IgD-negative memory B cell (primary cell): ENCODE measurements at regions not wholly inside any gene's neighbourhood (a gene's known extent, or its start where the extent isn't known, plus 50 kb on each side); places are given as distances from the start of the nearest gene placed in this dataset.
"Not testable (repeated sequence)": the region's sequence is repeated elsewhere in the genome, so short reads cannot be mapped to it uniquely, and the experiment has no call there.

Experiments
- H3K27ac Mint-ChIP-seq, 3 donors: one replicate each; pipeline ENCODE4 v1.8.0; 2020 to 2022; ENCODE audit warnings: mild to moderate bottlenecking in 3 of 3, mixed read lengths in 3 of 3, moderate library complexity in 1 of 3
- H3K27me3 Mint-ChIP-seq: one replicate; pipeline ENCODE4 v1.8.0; 2021; ENCODE audit warnings: mixed read lengths
- H3K36me3 Mint-ChIP-seq: one replicate; pipeline ENCODE4 v1.8.0; 2020; ENCODE audit warnings: mild to moderate bottlenecking, mixed read lengths
- H3K4me1 Mint-ChIP-seq, 3 donors: one replicate each; pipeline ENCODE4 v1.8.0; 2020 to 2022; ENCODE audit warnings: mixed read lengths in 3 of 3, mild to moderate bottlenecking in 1 of 3
- H3K4me3 Mint-ChIP-seq, 4 donors: one replicate each; pipeline ENCODE4 v1.8.0; 2020 to 2022; ENCODE audit warnings: mild to moderate bottlenecking in 4 of 4, mixed read lengths in 4 of 4, moderate library complexity in 3 of 4
- H3K9me3 Mint-ChIP-seq, 3 donors: one replicate each; pipeline ENCODE4 v1.8.0; 2020 to 2021; ENCODE audit warnings: mixed read lengths in 3 of 3, mild to moderate bottlenecking in 1 of 3

DNA sequence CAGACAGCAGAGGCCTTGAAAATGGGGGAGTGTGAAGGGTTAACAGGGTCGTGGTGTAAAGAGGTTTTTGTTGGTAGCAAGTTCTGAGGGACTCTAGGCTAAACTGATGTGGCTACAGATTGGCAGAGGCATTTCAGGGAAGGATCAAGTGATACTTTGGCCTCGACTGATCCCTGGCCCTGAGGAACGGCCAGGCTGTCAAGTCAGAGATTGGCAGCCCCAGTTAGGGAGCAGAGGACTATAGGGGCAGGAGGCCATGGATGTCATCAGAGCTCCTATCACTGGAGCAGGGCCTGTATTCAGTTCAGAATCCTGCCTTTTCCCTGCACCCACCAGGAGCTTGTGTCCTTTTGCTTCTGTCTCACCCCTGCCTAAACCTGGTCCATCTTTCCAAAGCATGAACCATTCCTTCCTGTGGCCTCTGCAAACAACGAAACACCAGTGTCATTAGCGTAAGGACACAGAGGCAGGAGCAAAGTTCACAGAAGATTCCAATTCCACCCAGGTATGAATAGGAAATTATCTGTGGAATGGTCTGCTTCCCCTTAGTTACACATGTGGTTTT, 613.1 kb downstream of the MID1IP1 start:
- peaks cover 20% of the 10 kb centered on the region for H3K27me3 Mint-ChIP-seq
- H3K9me3 Mint-ChIP-seq = no peaks in the 10 kb centered on the region

DNA sequence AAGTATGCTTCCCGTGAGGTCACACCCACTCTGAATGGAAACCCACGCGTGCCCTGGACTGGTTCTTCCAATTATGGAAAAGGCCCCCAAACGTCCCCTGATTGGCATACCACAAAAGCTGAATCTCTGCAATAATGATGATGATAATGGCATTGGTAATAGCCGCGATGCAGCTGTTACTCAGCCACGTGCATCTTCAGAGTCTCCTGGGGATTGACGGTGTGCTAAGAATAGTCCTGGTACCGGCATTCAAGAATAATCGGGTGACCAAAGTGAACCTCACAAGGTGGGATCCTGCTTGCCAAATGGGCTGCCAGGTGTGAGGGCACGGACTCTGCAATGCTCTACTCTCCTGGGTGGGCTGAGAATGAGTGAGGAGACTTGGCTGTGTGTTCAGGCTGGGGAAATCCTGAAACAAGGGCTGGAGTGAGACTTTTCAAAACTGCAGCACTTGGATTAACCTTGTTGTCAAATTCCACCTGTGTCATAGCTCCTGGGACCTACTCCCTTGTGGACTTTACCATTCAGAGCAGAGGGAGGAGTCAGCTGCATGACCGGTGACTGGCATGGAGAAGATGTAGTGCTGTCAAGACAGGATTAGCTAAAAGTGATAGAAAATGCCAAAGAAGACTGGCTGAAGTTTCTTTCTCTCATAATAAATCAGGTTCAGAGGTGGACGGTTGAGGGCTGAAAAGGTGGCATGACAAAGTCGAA, 615.4 kb downstream of the MID1IP1 start:
- H3K27me3 Mint-ChIP-seq = peaks cover 13% of the 10 kb centered on the region

More for the DNA sequence above, 613.1 kb downstream of the MID1IP1 start:
- no peaks in the 10 kb centered on the region for H3K36me3 Mint-ChIP-seq
- peaks cover 1 to 11% (median 9%) of the 10 kb centered on the region in 3 donors for H3K4me1 Mint-ChIP-seq
- H3K27ac Mint-ChIP-seq = peak overlapping the region in 1 of 3 donors; percentile 9
- H3K4me3 Mint-ChIP-seq = no peak overlapping the region

GRCh38 chrX:39418254-39418704, 617.0 kb downstream of the MID1IP1 start:
- Mint-ChIP-seq H3K27me3 (peaks cover 6% of the 10 kb centered on the region), H3K4me1 (peaks cover 1 to 11% (median 9%) of the 10 kb centered on the region in 3 donors), H3K9me3 (peaks cover 0 to 3% (median 0%) of the 10 kb centered on the region in 3 donors), H3K27ac (no peak overlapping the region), H3K4me3 (no peak overlapping the region), H3K36me3 (no peaks in the 10 kb centered on the region)

More for the DNA sequence above, 615.4 kb downstream of the MID1IP1 start:
- H3K9me3 Mint-ChIP-seq = no peaks in the 10 kb centered on the region
- no peaks in the 10 kb centered on the region for H3K36me3 Mint-ChIP-seq
- peak overlapping the region in 1 of 3 donors; percentile 24 for H3K27ac Mint-ChIP-seq
- peaks cover 1 to 11% (median 9%) of the 10 kb centered on the region in 3 donors for H3K4me1 Mint-ChIP-seq
- H3K4me3 Mint-ChIP-seq = peak overlapping the region in 3 of 4 donors; percentile 31 to 64 (median 61)

- Mint-ChIP-seq H3K4me1 (peaks cover 1 to 11% (median 9%) of the 10 kb centered on the region in 3 donors), H3K27ac (no peak overlapping the region), H3K9me3 (peaks cover 0 to 3% (median 0%) of the 10 kb centered on the region in 3 donors), H3K4me3 (no peak overlapping the region), H3K36me3 (no peaks in the 10 kb centered on the region), H3K27me3 (peaks cover 5% of the 10 kb centered on the region)
Observed at GRCh38 chrX:39418731-39419638, 617.7 kb downstream of the MID1IP1 start.

DNA sequence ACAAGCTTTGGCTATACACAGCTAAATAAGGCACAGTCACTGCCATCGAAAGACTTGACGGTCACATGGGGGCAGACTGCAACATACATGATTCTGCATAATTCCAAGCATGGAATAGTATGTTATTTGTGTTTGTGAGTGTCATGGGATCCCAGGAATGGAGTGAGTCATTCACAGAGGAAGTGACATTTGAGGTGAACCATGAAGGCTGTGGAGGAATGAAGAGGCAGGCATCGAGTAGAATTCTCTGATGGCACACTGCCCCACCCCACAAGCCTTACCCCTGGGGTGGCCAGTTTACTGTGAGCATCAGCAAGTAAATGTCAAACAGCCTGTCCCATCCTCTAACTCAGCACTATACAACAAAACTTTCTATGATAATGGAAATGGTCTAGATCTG, 619.7 kb downstream of the MID1IP1 start:
- Mint-ChIP-seq H3K4me1 (peaks cover 1 to 11% (median 9%) of the 10 kb centered on the region in 3 donors), H3K27ac (no peak overlapping the region), H3K9me3 (peaks cover 0 to 3% (median 0%) of the 10 kb centered on the region in 3 donors), H3K4me3 (no peak overlapping the region), H3K36me3 (no peaks in the 10 kb centered on the region), H3K27me3 (peaks cover 2% of the 10 kb centered on the region)

DNA sequence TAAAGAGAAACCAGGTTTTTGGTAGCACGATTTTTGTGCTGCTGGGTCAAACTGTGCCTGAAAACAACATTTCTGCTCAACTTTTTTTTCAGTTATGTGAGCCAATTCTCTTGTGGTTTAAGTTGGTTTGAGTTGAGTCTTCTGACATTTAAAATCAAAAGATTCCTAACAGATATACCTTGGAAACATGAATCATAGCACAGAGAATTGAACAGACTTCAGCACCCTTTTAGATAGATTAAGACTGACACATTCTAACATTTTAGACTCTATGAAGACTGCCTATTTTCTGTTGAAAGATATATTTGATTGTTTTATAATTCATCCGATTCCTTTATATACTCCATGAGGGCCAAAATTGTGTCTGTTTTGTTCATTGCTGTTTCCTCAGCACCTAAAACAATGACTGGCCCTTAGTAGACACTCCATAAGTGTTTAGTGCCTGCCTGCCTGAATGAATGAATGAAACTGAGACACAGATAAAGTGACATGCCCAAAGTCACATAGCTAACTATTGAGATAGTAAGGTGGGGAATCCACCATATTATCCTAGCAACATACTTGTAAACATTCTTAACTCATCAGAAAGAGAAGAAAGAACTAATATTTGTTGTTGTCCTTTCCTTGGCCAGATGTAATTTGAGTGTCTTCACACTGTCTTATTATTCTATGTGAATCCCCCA, 624.0 kb downstream of the MID1IP1 start:
- no peak overlapping the region for H3K27ac Mint-ChIP-seq
- H3K36me3 Mint-ChIP-seq = no peaks in the 10 kb centered on the region
- H3K27me3 Mint-ChIP-seq = peaks cover 1% of the 10 kb centered on the region
- H3K4me1 Mint-ChIP-seq = no peaks in the 10 kb centered on the region
- no peak overlapping the region for H3K4me3 Mint-ChIP-seq
- peaks cover 0 to 3% (median 0%) of the 10 kb centered on the region in 3 donors for H3K9me3 Mint-ChIP-seq

DNA sequence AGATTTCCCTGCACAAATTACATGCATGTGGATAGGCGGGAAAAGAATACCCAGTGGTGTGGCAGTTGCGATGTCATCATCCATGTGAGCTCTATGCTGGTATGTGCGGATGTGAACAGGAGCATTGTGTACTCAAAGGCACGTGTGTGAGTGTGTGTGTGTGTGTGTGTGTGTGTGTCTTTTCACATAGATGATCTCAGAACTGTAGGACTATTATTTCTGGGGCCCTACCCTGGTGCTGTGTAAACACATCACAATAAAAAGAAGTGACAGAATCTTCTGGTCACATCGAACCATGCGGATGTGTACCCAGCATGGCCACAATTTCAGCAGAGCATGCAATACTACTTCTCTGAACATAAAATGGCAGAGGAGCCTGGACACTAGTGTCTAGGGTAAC, 624.8 kb downstream of the MID1IP1 start:
- Mint-ChIP-seq H3K36me3 (no peaks in the 10 kb centered on the region), H3K9me3 (peaks cover 0 to 3% (median 0%) of the 10 kb centered on the region in 3 donors), H3K27ac (no peak overlapping the region), H3K27me3 (peaks cover 1% of the 10 kb centered on the region), H3K4me3 (no peak overlapping the region), H3K4me1 (no peaks in the 10 kb centered on the region)

GRCh38 chrX:39427492-39427891, 626.2 kb downstream of the MID1IP1 start:
- Mint-ChIP-seq H3K4me1 (no peaks in the 10 kb centered on the region), H3K36me3 (no peaks in the 10 kb centered on the region), H3K4me3 (no peak overlapping the region), H3K27ac (no peak overlapping the region), H3K9me3 (peaks cover 0 to under 1% (median 0%) of the 10 kb centered on the region in 3 donors), H3K27me3 (peaks cover 1% of the 10 kb centered on the region)

GRCh38 chrX:39427906-39428305, 626.6 kb downstream of the MID1IP1 start:
- H3K4me3 Mint-ChIP-seq = no peak overlapping the region

DNA sequence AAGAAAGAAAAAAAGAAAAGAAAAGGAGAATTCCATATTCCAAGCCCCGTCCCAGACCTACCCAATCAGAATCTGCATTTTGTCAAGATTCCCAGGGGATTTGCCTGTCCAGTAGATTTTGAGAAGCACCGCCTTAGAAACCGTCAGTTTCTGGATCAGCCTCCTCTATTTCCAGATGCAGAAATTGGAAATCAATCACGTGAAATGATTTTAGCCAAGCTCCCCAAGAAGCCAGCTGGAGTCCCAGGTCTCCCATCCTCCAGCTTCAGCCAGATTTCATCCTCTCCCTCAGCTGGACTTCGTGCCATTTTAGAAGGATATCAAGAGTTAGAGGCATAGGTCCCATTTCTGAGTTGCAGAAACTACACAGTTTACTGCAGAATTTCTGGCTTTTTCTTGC, 629.3 kb downstream of the MID1IP1 start:
- Mint-ChIP-seq H3K27ac (no peak overlapping the region), H3K4me3 (no peak overlapping the region), H3K4me1 (no peaks in the 10 kb centered on the region), H3K9me3 (peaks cover 0 to 2% (median 0%) of the 10 kb centered on the region in 3 donors), H3K27me3 (peaks cover 3% of the 10 kb centered on the region), H3K36me3 (no peaks in the 10 kb centered on the region)

More at GRCh38 chrX:39427906-39428305, 626.6 kb downstream of the MID1IP1 start:
- Mint-ChIP-seq H3K36me3 (no peaks in the 10 kb centered on the region), H3K4me1 (no peaks in the 10 kb centered on the region), H3K27ac (no peak overlapping the region), H3K27me3 (peaks cover 1% of the 10 kb centered on the region), H3K9me3 (no peaks in the 10 kb centered on the region)

DNA sequence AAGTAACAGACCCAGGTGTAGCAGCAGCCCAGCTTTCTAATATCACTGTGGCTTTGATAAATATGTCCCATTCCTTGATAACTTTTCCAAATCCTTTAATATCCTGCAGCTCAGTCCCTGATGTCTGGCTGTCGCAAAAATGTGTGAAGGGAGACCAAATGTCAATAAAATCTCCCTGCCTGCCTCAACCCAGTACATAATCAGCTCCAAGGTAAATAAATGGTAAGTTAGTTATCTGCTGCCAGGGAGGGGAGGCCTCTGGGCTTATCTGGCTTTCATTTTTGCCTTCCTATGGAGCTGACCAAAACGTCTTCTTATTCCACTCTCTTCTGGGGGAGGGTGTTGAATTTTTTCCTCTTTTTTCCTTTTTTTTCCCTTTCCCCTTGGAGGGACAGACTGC, 630.6 kb downstream of the MID1IP1 start:
- no peak overlapping the region for H3K4me3 Mint-ChIP-seq
- peaks cover 0 to 2% (median 0%) of the 10 kb centered on the region in 3 donors for H3K9me3 Mint-ChIP-seq
- no peak overlapping the region for H3K27ac Mint-ChIP-seq
- no peaks in the 10 kb centered on the region for H3K36me3 Mint-ChIP-seq
- H3K27me3 Mint-ChIP-seq = peaks cover 8% of the 10 kb centered on the region
- peaks cover 5 to 9% (median 8%) of the 10 kb centered on the region in 3 donors for H3K4me1 Mint-ChIP-seq

- H3K9me3 Mint-ChIP-seq, H3K36me3 Mint-ChIP-seq, H3K4me3 Mint-ChIP-seq, H3K27ac Mint-ChIP-seq, H3K27me3 Mint-ChIP-seq, H3K4me1 Mint-ChIP-seq: not testable (repeated sequence)
Observed at GRCh38 chrX:39434671-39435070, 633.4 kb downstream of the MID1IP1 start.

DNA sequence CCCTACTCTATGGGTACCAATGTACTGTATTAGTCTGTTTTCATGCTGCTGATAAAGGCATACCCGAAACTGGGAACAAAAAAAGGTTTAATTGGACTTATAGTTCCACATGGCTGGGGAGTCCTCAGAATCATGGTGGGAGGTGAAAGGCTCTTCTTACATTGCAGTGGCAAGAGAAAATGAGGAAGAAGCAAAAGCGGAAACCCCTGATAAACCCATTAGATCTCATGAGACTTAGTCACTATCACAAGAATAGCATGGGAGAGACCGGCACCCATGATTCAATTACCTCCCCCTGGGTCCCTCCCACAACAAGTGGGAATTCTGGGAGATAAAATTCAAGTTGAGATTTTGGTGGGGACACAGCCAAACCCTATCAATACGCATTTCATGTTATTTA, 635.3 kb downstream of the MID1IP1 start:
- not testable (repeated sequence) for H3K9me3 Mint-ChIP-seq, H3K36me3 Mint-ChIP-seq
- peaks cover 11% of the 10 kb centered on the region for H3K27me3 Mint-ChIP-seq
- H3K27ac Mint-ChIP-seq = peak overlapping the region; percentile 23 to 69 (median 33)
- peaks cover 14 to 24% (median 15%) of the 10 kb centered on the region in 3 donors for H3K4me1 Mint-ChIP-seq
- H3K4me3 Mint-ChIP-seq = peak overlapping the region in 2 of 4 donors; percentile 63 to 80

- Mint-ChIP-seq H3K4me1 (peaks cover 15 to 31% (median 20%) of the 10 kb centered on the region in 3 donors), H3K4me3 (peak overlapping the region in 1 of 4 donors; percentile 23), H3K27ac (peak overlapping the region in 1 of 3 donors; percentile 54), H3K9me3 (peaks cover 0 to 2% (median 0%) of the 10 kb centered on the region in 3 donors), H3K27me3 (peaks cover 12% of the 10 kb centered on the region), H3K36me3 (no peaks in the 10 kb centered on the region)
Observed at GRCh38 chrX:39437670-39438441, 636.6 kb downstream of the MID1IP1 start.
